Lower lobe of right lung (tissue), 2 donors: ENCODE measurements at regions not wholly inside any gene's neighbourhood (a gene's known extent, or its start where the extent isn't known, plus 50 kb on each side); places are given as distances from the start of the nearest gene placed in this dataset.
"Not testable (repeated sequence)": the region's sequence is repeated elsewhere in the genome, so short reads cannot be mapped to it uniquely, and the experiment has no call there.

Source experiments
- ATAC-seq, 2 donors: fragments of 200-7000 bp; cut with Tn5 transposase; one replicate each; pipeline ENCODE4 v1.9.1; 2020 to 2022; ENCODE audit warnings: mild to moderate bottlenecking in 2 of 2, moderate library complexity in 2 of 2
- DNase-seq: peaks from one replicate; pipeline ENCODE4 v3.0.0-alpha.2; 2020
- H3K27ac ChIP-seq: fragments of 200-600 bp; one replicate; pipeline ENCODE4 v1.8.0; 2022
- H3K27me3 ChIP-seq: fragments of 200-600 bp; one replicate; pipeline ENCODE4 v1.8.0; 2022; ENCODE audit warnings: low read depth
- H3K36me3 ChIP-seq: fragments of 200-600 bp; one replicate; pipeline ENCODE4 v1.8.0; 2022; ENCODE audit warnings: mild to moderate bottlenecking
- H3K4me1 ChIP-seq: fragments of 200-600 bp; one replicate; pipeline ENCODE4 v1.8.0; 2022
- H3K4me3 ChIP-seq: fragments of 200-600 bp; one replicate; pipeline ENCODE4 v1.8.0; 2022; ENCODE audit warnings: mild to moderate bottlenecking
- H3K9me3 ChIP-seq: fragments of 200-600 bp; one replicate; pipeline ENCODE4 v1.8.0; 2022
- CTCF ChIP-seq: fragments of 200-600 bp; IDR thresholded peaks from one replicate; pipeline ENCODE4 v1.8.0; 2022; ENCODE audit warnings: antibody characterized with exemption, mild to moderate bottlenecking
- intact Hi-C: fragments of 100-400 bp; cut with DNase I; formaldehyde crosslinking; loops from one replicate; pipeline ENCODE4 v1.11.0; 2022
- donor health status: DM: no; HTN: yes; CAD: no; lungs with severe emphysema.

DNA sequence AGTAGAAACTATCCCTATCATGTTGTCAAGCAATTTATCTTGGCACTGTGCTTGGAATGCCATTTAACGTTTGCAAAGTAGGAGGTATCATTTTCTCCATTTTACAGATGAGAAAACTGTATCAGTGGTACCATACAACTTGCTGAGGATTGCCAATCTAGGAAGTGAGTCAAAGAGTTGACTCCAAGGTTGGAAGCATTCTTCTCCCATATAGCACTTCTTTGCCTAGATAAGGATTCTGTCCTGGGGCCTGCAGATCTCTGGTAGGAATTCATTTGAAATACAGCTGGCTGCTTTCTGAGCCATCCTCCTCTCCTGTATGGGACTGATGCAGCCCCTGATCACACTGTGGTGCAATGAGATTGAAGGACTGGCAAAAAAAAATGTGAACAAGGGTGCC is 170.2 kb downstream of the ALDH1A2 start:
- no peak for ATAC-seq

GRCh38 chr15:57896114-57896513 is 169.4 kb downstream of the ALDH1A2 start:
- intact Hi-C loops, result no loop called here
- no peak for TF ChIP-seq CTCF
- Histone ChIP-seq H3K4me3 (no peak overlapping the region), H3K36me3 (no peaks in the 10 kb centered on the region), H3K4me1 (no peaks in the 10 kb centered on the region), H3K27me3 (no peaks in the 10 kb centered on the region), H3K9me3 (no peaks in the 10 kb centered on the region), H3K27ac (no peak overlapping the region)
- DNase-seq, result no peak
- ATAC-seq, result no peak

More for the DNA sequence above, 170.2 kb downstream of the ALDH1A2 start:
- intact Hi-C loops, result no loop called here
- no peak for DNase-seq
- no peak overlapping the region for H3K27ac ChIP-seq
- no peaks in the 10 kb centered on the region for H3K27me3 ChIP-seq
- H3K4me3 ChIP-seq, result no peak overlapping the region
- no peaks in the 10 kb centered on the region for H3K4me1 ChIP-seq
- H3K36me3 ChIP-seq, result no peaks in the 10 kb centered on the region
- no peak for TF ChIP-seq CTCF
- no peaks in the 10 kb centered on the region for H3K9me3 ChIP-seq

DNA sequence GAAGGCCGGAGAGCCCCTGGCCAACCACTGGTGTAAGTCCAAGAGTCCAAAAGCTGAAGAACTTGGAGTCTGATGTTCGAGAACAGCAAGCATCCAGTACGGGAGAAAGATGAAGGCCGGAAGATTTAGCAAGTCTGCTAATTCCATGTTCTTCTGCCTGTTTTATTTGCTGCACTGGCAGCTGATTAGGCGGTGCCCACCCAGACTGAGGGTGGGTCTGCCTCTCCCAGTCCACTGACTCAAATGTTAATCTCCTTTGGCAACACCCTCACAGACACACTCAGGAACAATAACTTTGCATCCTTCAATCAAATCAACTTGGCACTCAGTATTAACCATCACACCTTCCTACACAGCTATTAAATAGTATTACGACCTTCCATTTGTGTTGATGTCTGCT is 168.6 kb downstream of the ALDH1A2 start:
- H3K27me3 ChIP-seq, intact Hi-C loops, H3K36me3 ChIP-seq, DNase-seq, ATAC-seq, H3K9me3 ChIP-seq, H3K4me3 ChIP-seq, H3K4me1 ChIP-seq, H3K27ac ChIP-seq: not testable (repeated sequence)

DNA sequence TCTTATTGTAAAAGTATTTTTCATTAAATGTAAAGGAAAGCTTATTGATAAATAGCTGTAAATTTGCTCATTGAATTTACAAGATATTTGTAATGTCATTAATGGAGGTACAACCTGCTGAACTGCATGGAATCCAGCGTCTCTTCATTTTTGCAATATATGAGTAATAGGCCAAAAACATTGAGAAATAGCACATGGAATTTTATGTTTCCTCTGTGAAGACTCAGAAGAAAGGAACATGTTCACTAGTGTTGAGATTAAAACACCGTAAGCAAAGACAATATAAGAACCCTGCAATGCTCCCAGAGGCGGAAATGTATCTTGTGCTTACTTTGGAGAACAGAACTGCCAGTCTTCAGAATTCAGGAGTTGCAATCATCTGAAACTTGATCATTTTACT is 167.6 kb downstream of the ALDH1A2 start:
- no peak overlapping the region for H3K27ac ChIP-seq
- H3K4me3 ChIP-seq, result no peak overlapping the region
- no peaks in the 10 kb centered on the region for H3K9me3 ChIP-seq
- TF ChIP-seq CTCF, result no peak
- no peaks in the 10 kb centered on the region for H3K36me3 ChIP-seq
- no peaks in the 10 kb centered on the region for H3K4me1 ChIP-seq
- ATAC-seq, result no peak
- no peaks in the 10 kb centered on the region for H3K27me3 ChIP-seq
- intact Hi-C loops, result no loop called here
- no peak for DNase-seq

DNA sequence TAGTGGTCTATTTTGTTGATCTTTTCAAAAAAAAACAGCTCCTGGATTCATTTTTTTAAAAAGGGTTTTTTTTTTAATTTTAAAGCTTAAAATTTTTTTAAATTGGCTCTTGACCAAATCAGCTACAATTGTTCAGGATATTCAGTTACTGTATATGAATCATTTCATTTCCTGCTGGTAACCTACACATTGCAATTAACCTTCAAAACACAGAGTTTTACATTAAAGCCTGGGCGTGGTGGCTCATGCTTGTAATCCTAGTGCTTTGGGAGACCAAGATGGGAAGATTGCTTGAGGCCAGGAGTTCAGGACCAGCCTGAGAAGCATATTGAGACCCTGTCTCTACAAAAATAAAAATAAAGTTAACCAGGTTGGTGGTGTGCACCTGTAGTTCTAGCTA is 163.4 kb downstream of the ALDH1A2 start:
- Histone ChIP-seq H3K4me1 (no peaks in the 10 kb centered on the region), H3K9me3 (no peaks in the 10 kb centered on the region), H3K27me3 (no peaks in the 10 kb centered on the region), H3K27ac (no peak overlapping the region), H3K4me3 (no peak overlapping the region), H3K36me3 (no peaks in the 10 kb centered on the region)
- intact Hi-C loops, result no loop called here
- ATAC-seq, result no peak
- no peak for DNase-seq
- no peak for TF ChIP-seq CTCF
